ENCODE measurements at regions not wholly inside any gene's neighbourhood (a gene's known extent, or its start where the extent isn't known, plus 50 kb on each side); places are given as distances from the start of the nearest gene placed in this dataset.
"Not testable (repeated sequence)": the region's sequence is repeated elsewhere in the genome, so short reads cannot be mapped to it uniquely, and the experiment has no call there.

GRCh38 chr1:10947181-10947580, 65.3 kb upstream of the TARDBP start:
- no peaks in the 10 kb centered on the region for H3K36me3 ChIP-seq (ENCODE audit: control insufficient read depth in 1 of 2, insufficient read depth in 2 of 2, low read length in 2 of 2)
- H3K27ac ChIP-seq (ENCODE audit: low read length), result no peak overlapping the region
- H3K27me3 ChIP-seq (ENCODE audit: low read depth, low read length), result no peaks in the 10 kb centered on the region

DNA sequence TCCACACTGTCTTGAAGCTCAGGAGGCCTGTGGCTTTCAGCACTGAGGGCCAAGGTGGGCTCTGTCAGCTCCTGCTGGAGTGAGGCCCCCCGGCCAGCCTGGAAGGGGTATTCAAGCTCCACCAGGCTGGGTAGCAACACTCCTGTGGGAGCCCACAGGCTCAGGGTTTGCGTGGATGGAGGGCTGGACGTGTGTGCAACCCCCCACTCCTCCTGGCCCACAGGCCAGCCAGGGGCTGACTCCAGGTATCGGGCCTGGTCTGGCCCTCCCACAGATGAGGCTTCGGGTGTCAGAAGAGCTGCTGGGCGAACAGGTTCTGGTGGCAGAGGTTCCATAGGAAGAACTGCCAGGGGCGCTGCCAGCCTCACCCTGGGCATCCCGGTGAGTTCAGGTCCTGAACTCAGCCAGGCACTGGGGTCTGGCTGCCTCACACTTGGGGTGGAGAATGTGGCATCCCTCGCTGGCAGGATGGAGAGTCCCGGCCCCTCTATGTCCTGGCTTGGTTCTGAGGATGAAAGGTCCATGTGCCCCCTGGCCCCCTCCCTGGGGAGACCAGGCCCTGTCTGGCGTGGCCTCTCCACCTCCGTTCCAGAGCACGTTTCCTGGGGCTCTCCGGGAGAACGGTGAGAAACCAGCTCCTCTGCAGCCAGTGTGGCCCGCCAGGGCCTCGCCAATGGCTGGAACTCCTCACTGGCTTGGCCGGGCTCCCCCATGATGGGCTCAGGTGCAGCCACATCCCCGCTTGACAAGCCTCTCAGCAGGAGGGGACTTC, 64.6 kb upstream of the TARDBP start:
- H3K27ac ChIP-seq (ENCODE audit: low read length), result no peak overlapping the region
- no peaks in the 10 kb centered on the region for H3K9me3 ChIP-seq (ENCODE audit: control insufficient read depth in 1 of 2, low read length in 2 of 2)
- H3K27me3 ChIP-seq (ENCODE audit: low read depth, low read length), result no peaks in the 10 kb centered on the region
- H3K4me3 ChIP-seq (ENCODE audit: low read depth in 1 of 2, low read length in 2 of 2), result no peak overlapping the region
- no peaks in the 10 kb centered on the region for H3K36me3 ChIP-seq (ENCODE audit: control insufficient read depth in 1 of 2, insufficient read depth in 2 of 2, low read length in 2 of 2)
- H3K4me1 ChIP-seq (ENCODE audit: control insufficient read depth in 1 of 2, insufficient read depth in 2 of 2, low read length in 2 of 2), result peaks cover 5 to 9% of the 10 kb centered on the region in 2 donors

More at GRCh38 chr1:10947181-10947580, 65.3 kb upstream of the TARDBP start:
- H3K4me1 ChIP-seq (ENCODE audit: control insufficient read depth in 1 of 2, insufficient read depth in 2 of 2, low read length in 2 of 2), result peaks cover 5 to 9% of the 10 kb centered on the region in 2 donors
- H3K9me3 ChIP-seq (ENCODE audit: control insufficient read depth in 1 of 2, low read length in 2 of 2), result no peaks in the 10 kb centered on the region
- no peak overlapping the region for H3K4me3 ChIP-seq (ENCODE audit: low read depth in 1 of 2, low read length in 2 of 2)

- Histone ChIP-seq H3K4me3 (ENCODE audit: low read depth in 1 of 2, low read length in 2 of 2) (no peak overlapping the region), H3K27ac (ENCODE audit: low read length) (no peak overlapping the region), H3K4me1 (ENCODE audit: control insufficient read depth in 1 of 2, insufficient read depth in 2 of 2, low read length in 2 of 2) (peaks cover 5 to 9% of the 10 kb centered on the region in 2 donors), H3K36me3 (ENCODE audit: control insufficient read depth in 1 of 2, insufficient read depth in 2 of 2, low read length in 2 of 2) (no peaks in the 10 kb centered on the region), H3K27me3 (ENCODE audit: low read depth, low read length) (no peaks in the 10 kb centered on the region), H3K9me3 (ENCODE audit: control insufficient read depth in 1 of 2, low read length in 2 of 2) (peaks cover 0 to 1% of the 10 kb centered on the region in 2 donors)
Measured at GRCh38 chr1:10948463-10948775, 64.0 kb upstream of the TARDBP start.

GRCh38 chr1:10950316-10951172, 61.9 kb upstream of the TARDBP start:
- H3K27me3 ChIP-seq (ENCODE audit: low read depth, low read length), result no peaks in the 10 kb centered on the region
- peaks cover 0 to 7% of the 10 kb centered on the region in 2 donors for H3K9me3 ChIP-seq (ENCODE audit: control insufficient read depth in 1 of 2, low read length in 2 of 2)
- H3K4me1 ChIP-seq (ENCODE audit: control insufficient read depth in 1 of 2, insufficient read depth in 2 of 2, low read length in 2 of 2), result no peaks in the 10 kb centered on the region
- H3K27ac ChIP-seq (ENCODE audit: low read length), result no peak overlapping the region
- H3K36me3 ChIP-seq (ENCODE audit: control insufficient read depth in 1 of 2, insufficient read depth in 2 of 2, low read length in 2 of 2), result no peaks in the 10 kb centered on the region
- H3K4me3 ChIP-seq (ENCODE audit: low read depth in 1 of 2, low read length in 2 of 2), result no peak overlapping the region

GRCh38 chr1:10951298-10951697, 61.2 kb upstream of the TARDBP start:
- not testable (repeated sequence) for H3K4me1 ChIP-seq (ENCODE audit: control insufficient read depth in 1 of 2, insufficient read depth in 2 of 2, low read length in 2 of 2); H3K9me3 ChIP-seq (ENCODE audit: control insufficient read depth in 1 of 2, low read length in 2 of 2); H3K27ac ChIP-seq (ENCODE audit: low read length); H3K4me3 ChIP-seq (ENCODE audit: low read depth in 1 of 2, low read length in 2 of 2); H3K36me3 ChIP-seq (ENCODE audit: control insufficient read depth in 1 of 2, insufficient read depth in 2 of 2, low read length in 2 of 2); H3K27me3 ChIP-seq (ENCODE audit: low read depth, low read length)

GRCh38 chr1:10951961-10952360, 60.5 kb upstream of the TARDBP start:
- H3K4me1 ChIP-seq (ENCODE audit: control insufficient read depth in 1 of 2, insufficient read depth in 2 of 2, low read length in 2 of 2), result peaks cover 0 to 3% of the 10 kb centered on the region in 2 donors
- H3K36me3 ChIP-seq (ENCODE audit: control insufficient read depth in 1 of 2, insufficient read depth in 2 of 2, low read length in 2 of 2), result no peaks in the 10 kb centered on the region
- H3K9me3 ChIP-seq (ENCODE audit: control insufficient read depth in 1 of 2, low read length in 2 of 2), result peaks cover 0 to 7% of the 10 kb centered on the region in 2 donors
- no peak overlapping the region for H3K4me3 ChIP-seq (ENCODE audit: low read depth in 1 of 2, low read length in 2 of 2)
- H3K27ac ChIP-seq (ENCODE audit: low read length), result no peak overlapping the region
- no peaks in the 10 kb centered on the region for H3K27me3 ChIP-seq (ENCODE audit: low read depth, low read length)

GRCh38 chr1:10953505-10954193, 58.8 kb upstream of the TARDBP start:
- H3K27ac ChIP-seq (ENCODE audit: low read length), result no peak overlapping the region
- H3K27me3 ChIP-seq (ENCODE audit: low read depth, low read length), result no peaks in the 10 kb centered on the region
- peaks cover 0 to 7% of the 10 kb centered on the region in 2 donors for H3K9me3 ChIP-seq (ENCODE audit: control insufficient read depth in 1 of 2, low read length in 2 of 2)
- no peaks in the 10 kb centered on the region for H3K36me3 ChIP-seq (ENCODE audit: control insufficient read depth in 1 of 2, insufficient read depth in 2 of 2, low read length in 2 of 2)
- H3K4me3 ChIP-seq (ENCODE audit: low read depth in 1 of 2, low read length in 2 of 2), result no peak overlapping the region
- peaks cover 0 to 8% of the 10 kb centered on the region in 2 donors for H3K4me1 ChIP-seq (ENCODE audit: control insufficient read depth in 1 of 2, insufficient read depth in 2 of 2, low read length in 2 of 2)

GRCh38 chr1:10957133-10957532, 55.3 kb upstream of the TARDBP start:
- H3K36me3 ChIP-seq (ENCODE audit: control insufficient read depth in 1 of 2, insufficient read depth in 2 of 2, low read length in 2 of 2), result no peaks in the 10 kb centered on the region
- no peaks in the 10 kb centered on the region for H3K27me3 ChIP-seq (ENCODE audit: low read depth, low read length)
- no peak overlapping the region for H3K4me3 ChIP-seq (ENCODE audit: low read depth in 1 of 2, low read length in 2 of 2)
- H3K9me3 ChIP-seq (ENCODE audit: control insufficient read depth in 1 of 2, low read length in 2 of 2), result peaks cover 0 to 7% of the 10 kb centered on the region in 2 donors
- H3K27ac ChIP-seq (ENCODE audit: low read length), result no peak overlapping the region
- H3K4me1 ChIP-seq (ENCODE audit: control insufficient read depth in 1 of 2, insufficient read depth in 2 of 2, low read length in 2 of 2), result peaks cover 0 to 17% of the 10 kb centered on the region in 2 donors

DNA sequence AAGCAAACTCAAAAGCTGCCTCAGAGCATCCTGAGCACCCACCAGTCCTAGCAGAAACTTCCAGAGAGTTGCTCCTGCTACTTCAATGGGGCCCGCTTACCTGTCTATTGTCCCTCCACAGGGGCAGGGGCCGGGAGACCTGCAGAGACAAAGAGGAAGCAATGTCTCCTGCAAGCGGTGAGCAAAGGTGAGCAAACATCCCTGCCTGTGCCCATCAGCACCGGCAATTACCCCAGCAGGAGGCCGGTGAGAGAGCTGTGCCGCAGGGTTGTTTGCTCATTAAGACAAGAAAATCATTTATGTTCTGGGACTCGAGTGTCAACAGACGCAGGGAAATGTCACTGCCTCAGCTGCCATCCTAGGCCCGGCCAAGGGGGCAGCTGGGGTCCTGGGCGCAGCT, 53.8 kb upstream of the TARDBP start:
- Histone ChIP-seq H3K9me3 (ENCODE audit: control insufficient read depth in 1 of 2, low read length in 2 of 2) (peaks cover 0 to 4% of the 10 kb centered on the region in 2 donors), H3K4me1 (ENCODE audit: control insufficient read depth in 1 of 2, insufficient read depth in 2 of 2, low read length in 2 of 2) (peaks cover 0 to 17% of the 10 kb centered on the region in 2 donors), H3K27ac (ENCODE audit: low read length) (no peak overlapping the region), H3K4me3 (ENCODE audit: low read depth in 1 of 2, low read length in 2 of 2) (no peak overlapping the region), H3K36me3 (ENCODE audit: control insufficient read depth in 1 of 2, insufficient read depth in 2 of 2, low read length in 2 of 2) (no peaks in the 10 kb centered on the region), H3K27me3 (ENCODE audit: low read depth, low read length) (no peaks in the 10 kb centered on the region)

DNA sequence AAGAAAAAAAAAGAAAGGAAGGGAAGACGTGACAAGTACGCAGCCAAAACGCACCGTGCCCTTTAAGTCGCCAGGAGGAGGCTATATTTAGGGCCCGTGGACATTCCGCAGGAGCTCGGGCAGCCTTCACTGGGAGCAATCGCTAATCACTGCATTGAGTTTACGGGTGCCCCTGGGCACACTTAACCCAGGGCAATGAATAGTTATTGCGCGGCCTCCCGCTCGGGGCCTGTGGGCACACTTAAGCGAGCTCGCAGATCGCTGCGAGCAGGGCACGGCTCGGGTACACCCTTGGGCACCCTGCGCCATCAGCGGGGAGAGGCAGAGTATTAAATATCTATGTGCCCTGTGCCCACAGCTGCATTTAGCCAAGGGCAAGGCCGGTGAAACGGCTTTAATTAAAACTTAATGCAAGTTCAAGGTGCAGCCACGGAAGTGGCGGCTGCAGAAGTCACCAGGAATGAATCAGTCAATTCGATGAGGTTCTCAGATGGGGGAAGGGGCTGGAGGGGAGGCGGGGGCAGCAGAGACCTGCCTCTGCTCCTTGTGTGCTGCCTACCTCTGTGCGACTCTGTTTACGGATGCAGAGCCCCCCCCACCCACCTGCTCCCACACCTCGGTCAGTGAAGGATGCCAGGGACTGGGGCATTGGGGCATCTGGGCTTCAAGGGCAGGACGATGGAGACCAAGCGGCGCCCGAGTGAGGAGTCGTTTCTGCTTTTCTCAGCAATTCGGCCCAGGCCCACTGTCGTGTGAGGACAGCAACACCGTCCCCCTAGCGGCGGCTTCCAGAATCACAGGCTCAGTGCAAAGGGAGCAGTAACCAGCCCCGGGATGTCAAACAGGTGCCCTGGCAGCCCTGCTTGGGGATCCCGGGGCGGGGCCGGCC, 51.8 kb upstream of the TARDBP start:
- no peaks in the 10 kb centered on the region for H3K27me3 ChIP-seq (ENCODE audit: low read depth, low read length)
- no peak overlapping the region for H3K4me3 ChIP-seq (ENCODE audit: low read depth in 1 of 2, low read length in 2 of 2)
- H3K9me3 ChIP-seq (ENCODE audit: control insufficient read depth in 1 of 2, low read length in 2 of 2), result no peaks in the 10 kb centered on the region
- peaks cover 0 to 17% of the 10 kb centered on the region in 2 donors for H3K4me1 ChIP-seq (ENCODE audit: control insufficient read depth in 1 of 2, insufficient read depth in 2 of 2, low read length in 2 of 2)
- no peak overlapping the region for H3K27ac ChIP-seq (ENCODE audit: low read length)
- H3K36me3 ChIP-seq (ENCODE audit: control insufficient read depth in 1 of 2, insufficient read depth in 2 of 2, low read length in 2 of 2), result no peaks in the 10 kb centered on the region

Data from muscle layer of duodenum (tissue), 2 donors.